Hepatocyte (in vitro differentiated cells): ENCODE measurements at regions not wholly inside any gene's neighbourhood (a gene's known extent, or its start where the extent isn't known, plus 50 kb on each side); places are given as distances from the start of the nearest gene placed in this dataset.

Experiments used
- EZH2 ChIP-seq: fragments of 200-600 bp; sonication (generic); IDR thresholded peaks from 2 replicates; pipeline ENCODE4 v1.6.1; 2016; ENCODE audit warnings: antibody characterized with exemption, mild to moderate bottlenecking, borderline replicate concordance
- EZH2phosphoT487 ChIP-seq: fragments of 200-600 bp; sonication (generic); IDR thresholded peaks from one replicate; pipeline ENCODE4 v1.6.1; 2018; ENCODE audit warnings: antibody characterized with exemption, mild to moderate bottlenecking, low read depth, moderate library complexity; ENCODE audit not compliant: unreplicated experiment, severe bottlenecking
- TF ChIP-seq, protein P1 (sequence below): fragments of 200-600 bp; sonication (generic); IDR thresholded peaks from 2 replicates; pipeline ENCODE4 v1.5.1; 2016; ENCODE audit warnings: antibody characterized with exemption, mild to moderate bottlenecking; ENCODE audit not compliant: poor library complexity

GRCh38 chrX:9368262-9368661, 96.6 kb upstream of the TBL1X start:
- TF ChIP-seq, protein P1, sequence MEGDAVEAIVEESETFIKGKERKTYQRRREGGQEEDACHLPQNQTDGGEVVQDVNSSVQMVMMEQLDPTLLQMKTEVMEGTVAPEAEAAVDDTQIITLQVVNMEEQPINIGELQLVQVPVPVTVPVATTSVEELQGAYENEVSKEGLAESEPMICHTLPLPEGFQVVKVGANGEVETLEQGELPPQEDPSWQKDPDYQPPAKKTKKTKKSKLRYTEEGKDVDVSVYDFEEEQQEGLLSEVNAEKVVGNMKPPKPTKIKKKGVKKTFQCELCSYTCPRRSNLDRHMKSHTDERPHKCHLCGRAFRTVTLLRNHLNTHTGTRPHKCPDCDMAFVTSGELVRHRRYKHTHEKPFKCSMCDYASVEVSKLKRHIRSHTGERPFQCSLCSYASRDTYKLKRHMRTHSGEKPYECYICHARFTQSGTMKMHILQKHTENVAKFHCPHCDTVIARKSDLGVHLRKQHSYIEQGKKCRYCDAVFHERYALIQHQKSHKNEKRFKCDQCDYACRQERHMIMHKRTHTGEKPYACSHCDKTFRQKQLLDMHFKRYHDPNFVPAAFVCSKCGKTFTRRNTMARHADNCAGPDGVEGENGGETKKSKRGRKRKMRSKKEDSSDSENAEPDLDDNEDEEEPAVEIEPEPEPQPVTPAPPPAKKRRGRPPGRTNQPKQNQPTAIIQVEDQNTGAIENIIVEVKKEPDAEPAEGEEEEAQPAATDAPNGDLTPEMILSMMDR, result no peak
- TF ChIP-seq EZH2 (no peak), EZH2phosphoT487 (no peak)
